Keratinocyte (primary cell): ENCODE measurements at regions not wholly inside any gene's neighbourhood (a gene's known extent, or its start where the extent isn't known, plus 50 kb on each side); places are given as distances from the start of the nearest gene placed in this dataset.

Source experiments
- DNase-seq: peaks from one replicate; pipeline ENCODE4 v3.0.0-alpha.2; 2011; ENCODE audit warnings: low read depth, missing footprints, low spot score
- FAIRE-seq: peaks from 2 replicates; lab custom pipeline; 2011; peaks lifted over from hg19 to GRCh38; lab: Jason Lieb, UNC
- H2AFZ ChIP-seq: 2 replicates; pipeline ENCODE4 v1.6.0; 2012; ENCODE audit warnings: low read length, control low read depth, inconsistent platforms; ENCODE audit not compliant: control insufficient read depth
- H3K27ac ChIP-seq: 2 replicates; pipeline ENCODE4 v1.5.1; 2011; ENCODE audit warnings: low read length; ENCODE audit not compliant: control insufficient read depth, insufficient read depth
- H3K27me3 ChIP-seq: 3 replicates; pipeline ENCODE4 v1.6.0; 2011; ENCODE audit warnings: low read length; ENCODE audit not compliant: control insufficient read depth, insufficient read depth; ENCODE audit errors: extremely low read depth
- H3K36me3 ChIP-seq, 2 experiments: 2 replicates in 1 of 2; 3 replicates in 1 of 2; pipeline ENCODE4 v1.5.1; 2011; ENCODE audit warnings: low read length in 2 of 2, mild to moderate bottlenecking in 1 of 2; ENCODE audit not compliant: control insufficient read depth in 2 of 2, insufficient read depth in 2 of 2; ENCODE audit errors: extremely low read depth in 1 of 2
- H3K4me1 ChIP-seq: 3 replicates; pipeline ENCODE4 v1.5.1; 2011; ENCODE audit warnings: low read length; ENCODE audit not compliant: control insufficient read depth, insufficient read depth; ENCODE audit errors: extremely low read depth
- H3K4me2 ChIP-seq: 3 replicates; pipeline ENCODE4 v1.6.0; 2011; ENCODE audit warnings: low read depth, low read length; ENCODE audit not compliant: control insufficient read depth, insufficient read depth; ENCODE audit errors: extremely low read depth
- H3K4me3 ChIP-seq, 3 experiments: fragments of 200-600 bp in 1 of 3; sonication (generic) in 1 of 3; 2 replicates in 2 of 3; 3 replicates in 1 of 3; pipeline ENCODE4 v1.5.1; 2011 to 2016; ENCODE audit warnings: low read length in 3 of 3, mild to moderate bottlenecking in 3 of 3, control low read depth in 2 of 3, inconsistent platforms in 1 of 3, low read depth in 1 of 3, mixed read lengths in 1 of 3, mixed run types in 1 of 3, moderate library complexity in 1 of 3; ENCODE audit not compliant: control insufficient read depth in 2 of 3, insufficient read depth in 2 of 3; ENCODE audit errors: extremely low read depth in 1 of 3
- H3K79me2 ChIP-seq: 2 replicates; pipeline ENCODE4 v1.6.0; 2012; ENCODE audit warnings: low read length; ENCODE audit not compliant: control insufficient read depth, insufficient read depth
- H3K9ac ChIP-seq: 3 replicates; pipeline ENCODE4 v1.6.0; 2011; ENCODE audit warnings: low read length; ENCODE audit not compliant: control insufficient read depth, insufficient read depth; ENCODE audit errors: extremely low read depth
- H3K9me1 ChIP-seq: 3 replicates; pipeline ENCODE4 v1.6.0; 2011; ENCODE audit warnings: low read length; ENCODE audit not compliant: control insufficient read depth, insufficient read depth; ENCODE audit errors: extremely low read depth
- H3K9me3 ChIP-seq: 2 replicates; pipeline ENCODE4 v1.5.1; 2012; ENCODE audit warnings: low read depth, low read length; ENCODE audit not compliant: control insufficient read depth
- H4K20me1 ChIP-seq: 3 replicates; pipeline ENCODE4 v1.6.0; 2011; ENCODE audit warnings: low read length; ENCODE audit not compliant: control insufficient read depth, insufficient read depth; ENCODE audit errors: extremely low read depth
- CTCF ChIP-seq, 3 experiments: IDR thresholded peaks in 1 of 3; conservative IDR thresholded peaks in 1 of 3; optimal IDR thresholded peaks in 1 of 3; 2 replicates in 2 of 3; 3 replicates in 1 of 3; pipeline versions ENCODE3 to v1.5.1; 2011; ENCODE audit warnings: low read length in 3 of 3, mild to moderate bottlenecking in 3 of 3, moderate library complexity in 2 of 3, control low read depth in 1 of 3, inconsistent platforms in 1 of 3; ENCODE audit not compliant: insufficient read depth in 2 of 3; ENCODE audit errors: extremely low read depth in 1 of 3
- EZH2 ChIP-seq: IDR thresholded peaks from one replicate; pipeline ENCODE4 v1.6.1; 2012; ENCODE audit warnings: inconsistent platforms, mild to moderate bottlenecking, low read length, moderate library complexity
- dilution Hi-C: fragments of 300-500 bp; cut with MboI; formaldehyde crosslinking; loops from one replicate; pipeline ENCODE4 v1.7.0; 2020; ENCODE audit warnings: low sequenced_read_pairs; ENCODE audit not compliant: extremely low pct_ligation_motif_present

GRCh38 chr20:39857187-39857586 is 831.8 kb downstream of the MAFB start:
- no peak overlapping the region for H3K4me3 ChIP-seq
- no peaks in the 10 kb centered on the region for H3K27me3 ChIP-seq
- no peaks in the 10 kb centered on the region for H3K4me1 ChIP-seq
- H3K4me2 ChIP-seq = no peak overlapping the region
- no peak overlapping the region for H2AFZ ChIP-seq
- no peaks in the 10 kb centered on the region for H3K9me1 ChIP-seq
- FAIRE-seq (no peak), DNase-seq (no peak)
- dilution Hi-C loops = no loop called here
- no peak overlapping the region for H3K9ac ChIP-seq
- no peaks in the 10 kb centered on the region for H3K9me3 ChIP-seq
- no peaks in the 10 kb centered on the region for H4K20me1 ChIP-seq
- no peak overlapping the region for H3K27ac ChIP-seq
- H3K79me2 ChIP-seq = no peaks in the 10 kb centered on the region
- no peaks in the 10 kb centered on the region for H3K36me3 ChIP-seq
- TF ChIP-seq CTCF (optimal IDR thresholded peaks at IDR 0.05 in 1 of 3, IDR thresholded peaks at IDR 0.05 in 1 of 3, conservative IDR thresholded peaks at IDR 0.05 in 1 of 3; ENCODE audit: extremely low read depth in 1 of 3, insufficient read depth in 2 of 3, low read length in 3 of 3) (no peak), EZH2 (no peak)

- H3K36me3 ChIP-seq = no peaks in the 10 kb centered on the region
- H3K4me1 ChIP-seq = no peaks in the 10 kb centered on the region
- H3K4me3 ChIP-seq = no peak overlapping the region
- DNase-seq (no peak), FAIRE-seq (no peak)
- TF ChIP-seq EZH2 = no peak
- no peak for TF ChIP-seq CTCF (optimal IDR thresholded peaks at IDR 0.05 in 1 of 3, IDR thresholded peaks at IDR 0.05 in 1 of 3, conservative IDR thresholded peaks at IDR 0.05 in 1 of 3; ENCODE audit: extremely low read depth in 1 of 3, insufficient read depth in 2 of 3, low read length in 3 of 3)
- H2AFZ ChIP-seq = no peak overlapping the region
- H3K79me2 ChIP-seq = no peaks in the 10 kb centered on the region
- H3K9ac ChIP-seq = no peak overlapping the region
- H3K9me1 ChIP-seq = no peaks in the 10 kb centered on the region
- no peaks in the 10 kb centered on the region for H3K9me3 ChIP-seq
- H3K4me2 ChIP-seq = no peak overlapping the region
- no peak overlapping the region for H3K27ac ChIP-seq
- dilution Hi-C loops = no loop called here
- no peaks in the 10 kb centered on the region for H4K20me1 ChIP-seq
- H3K27me3 ChIP-seq = no peaks in the 10 kb centered on the region
Measured at GRCh38 chr20:39855799-39856198, 833.2 kb downstream of the MAFB start.
